K562 (cell line): ENCODE measurements at regions not wholly inside any gene's neighbourhood (a gene's known extent, or its start where the extent isn't known, plus 50 kb on each side); places are given as distances from the start of the nearest gene placed in this dataset.

Experiments used
- ATAC-seq: fragments of 200-7000 bp; cut with Tn5 transposase; 3 replicates; pipeline ENCODE4 v1.9.1; 2020; ENCODE audit warnings: moderate library complexity
- BruUV-seq: library from RNA; stranded (reverse); fragments of 400-500 nt; replicated peaks from 2 replicates; lab custom pipeline; 2021; lab: Mats Ljungman, UMichigan
- CTCF ChIA-PET: fragments of 300-600 bp; formaldehyde crosslinking; extraction: SDS; loops from one replicate; lab custom pipeline; 2021; ENCODE audit warnings: low intra/inter-chr PET ratio; lab: Yijun Ruan, JAX
- POLR2A ChIA-PET: fragments of 300-600, 350-650 bp; sonication (Branson Sonifier 250); formaldehyde crosslinking; extraction: SDS; loops from one replicate; lab custom pipeline; 2021; ENCODE audit warnings: antibody characterized with exemption, inconsistent platforms; lab: Yijun Ruan, JAX
- DNase-seq, 4 experiments: peaks; one replicate each; pipeline versions ENCODE4 v3.0.0 to v3.0.0-alpha.2; 2011 to 2018; ENCODE audit warnings: low spot score in 3 of 4, mixed read lengths in 3 of 4; ENCODE audit errors: extremely low read depth in 1 of 4
- FAIRE-seq: peaks from 2 replicates; lab custom pipeline; 2011; peaks lifted over from hg19 to GRCh38; lab: Jason Lieb, UNC
- H2AFZ ChIP-seq: 2 replicates; pipeline ENCODE4 v1.6.0; 2011; ENCODE audit warnings: low read depth, low read length, control low read depth, inconsistent platforms
- H3K27ac ChIP-seq: fragments of 200-600 bp; 3 replicates; pipeline ENCODE4 v1.8.0; 2011; ENCODE audit warnings: low read depth, mild to moderate bottlenecking, control low read depth, inconsistent platforms, low read length, moderate library complexity, mixed read lengths; ENCODE audit errors: extremely low read depth
- H3K27me3 ChIP-seq, 2 experiments: fragments of 300-600 bp in 1 of 2; 2 replicates in 1 of 2; 3 replicates in 1 of 2; pipeline versions ENCODE4 v1.6.0 to v1.8.0; 2011; ENCODE audit warnings: inconsistent platforms in 2 of 2, low read length in 2 of 2, mild to moderate bottlenecking in 1 of 2, mixed read lengths in 1 of 2, moderate library complexity in 1 of 2; ENCODE audit not compliant: control insufficient read depth in 2 of 2, insufficient read depth in 2 of 2
- H3K36me3 ChIP-seq: fragments of 300-600 bp; 3 replicates; pipeline ENCODE4 v1.8.0; 2011; ENCODE audit warnings: mild to moderate bottlenecking, low read length, inconsistent platforms; ENCODE audit not compliant: control insufficient read depth, insufficient read depth
- H3K4me1 ChIP-seq, 2 experiments: fragments of 200-600 bp in 1 of 2; replicated peaks in 1 of 2; 2 replicates in 1 of 2; 3 replicates in 1 of 2; pipeline versions ENCODE4 v1.5.1 to v1.8.0; 2011; ENCODE audit warnings: inconsistent platforms in 2 of 2, low read length in 2 of 2, mild to moderate bottlenecking in 1 of 2, mixed read lengths in 1 of 2, moderate library complexity in 1 of 2; ENCODE audit not compliant: control insufficient read depth in 2 of 2, insufficient read depth in 2 of 2
- H3K4me2 ChIP-seq: 2 replicates; pipeline ENCODE4 v1.6.1; 2011; ENCODE audit warnings: low read length, control low read depth, inconsistent platforms, mixed read lengths; ENCODE audit not compliant: insufficient read depth
- H3K4me3 ChIP-seq: fragments of 200-600 bp; sonication (generic), shearing (Covaris generic); 2 replicates; pipeline ENCODE4 v1.5.1; 2016; ENCODE audit warnings: control low read depth, inconsistent platforms
- H3K79me2 ChIP-seq: fragments of 200-600 bp; 3 replicates; pipeline ENCODE4 v1.8.0; 2011; ENCODE audit warnings: low read length, inconsistent platforms; ENCODE audit not compliant: control insufficient read depth, insufficient read depth
- H3K9ac ChIP-seq, 2 experiments: 2 replicates each; pipeline versions ENCODE4 v1.6.0 to v1.6.1; 2011; ENCODE audit warnings: low read depth in 2 of 2, low read length in 2 of 2, control low read depth in 1 of 2, inconsistent platforms in 1 of 2, mild to moderate bottlenecking in 1 of 2, mixed read lengths in 1 of 2; ENCODE audit not compliant: insufficient read depth in 1 of 2
- H3K9me1 ChIP-seq: one replicate; pipeline ENCODE4 v1.6.0; 2011; ENCODE audit warnings: inconsistent platforms, mild to moderate bottlenecking, low read length, moderate library complexity; ENCODE audit not compliant: control insufficient read depth, insufficient read depth
- H3K9me3 ChIP-seq: replicated peaks from 2 replicates; pipeline ENCODE4 v1.5.1; 2011; ENCODE audit warnings: low read depth, low read length, inconsistent platforms; ENCODE audit not compliant: control insufficient read depth, insufficient read depth
- H4K20me1 ChIP-seq: replicated peaks from 2 replicates; pipeline ENCODE4 v1.6.1; 2011; ENCODE audit warnings: low read length, inconsistent platforms, mixed read lengths; ENCODE audit not compliant: control insufficient read depth, insufficient read depth
- E2F4 ChIP-seq: sonication (generic); formaldehyde crosslinking; IDR thresholded peaks from 2 replicates; pipeline ENCODE4 v1.8.0; 2022; ENCODE audit warnings: mild to moderate bottlenecking, low read depth, missing genetic modification reagents
- EHMT2 ChIP-seq: fragments of 450-650 bp; IDR thresholded peaks from 2 replicates; pipeline ENCODE4 v1.6.1; 2018; ENCODE audit warnings: antibody characterized with exemption
- HMG20A ChIP-seq: fragments of 450-650 bp; formaldehyde crosslinking; conservative IDR thresholded peaks from 2 replicates; pipeline ENCODE4 v1.4.0; 2020; ENCODE audit warnings: mild to moderate bottlenecking, mixed read lengths
- HSF4 ChIP-seq: fragments of 250-450 bp; sonication (Bioruptor Pico); IDR thresholded peaks from 2 replicates; pipeline ENCODE4 v2.1.2; 2022; ENCODE audit warnings: mild to moderate bottlenecking, moderate library complexity, borderline replicate concordance
- ZNF395 ChIP-seq: fragments of 200-800 bp; sonication (Bioruptor generic); IDR thresholded peaks from 2 replicates; pipeline ENCODE4 v1.6.1; 2017; ENCODE audit warnings: missing genetic modification characterization, missing compliant biosample characterization
- ZNF445 ChIP-seq: fragments of 250-450 bp; sonication (Bioruptor Pico); IDR thresholded peaks from 2 replicates; pipeline ENCODE4 v1.4.0; 2020; ENCODE audit warnings: low read depth, mild to moderate bottlenecking, moderate library complexity
- WGBS: fragments of 100-300 bp; shearing (Covaris generic); methylation state at CpG from one replicate; pipeline ENCODE4 v1.1.6; 2016; ENCODE audit warnings: low coverage, mixed read lengths; ENCODE audit not compliant: insufficient coverage; ENCODE audit errors: missing lambda C conversion rate; 5-methylcytosine and 5-hydroxymethylcytosine counted together
- in situ Hi-C: fragments of 300-500 bp; cut with MboI; formaldehyde crosslinking; loops from 4 replicates; pipeline ENCODE4 v1.15.0; 2018; ENCODE audit warnings: inconsistent platforms, mixed read lengths
- intact Hi-C: fragments of 100-400 bp; cut with micrococcal nuclease; formaldehyde crosslinking; loops from 2 replicates; pipeline ENCODE4 v1.14.2; 2022

GRCh38 chr14:48331421-48331820, 656.0 kb upstream of the MDGA2 start:
- no peak overlapping the region for H3K4me3 ChIP-seq
- intact Hi-C loops (no loop called here), in situ Hi-C loops (no loop called here)
- H3K4me1 ChIP-seq = no peaks in the 10 kb centered on the region
- no peak for FAIRE-seq
- BruUV-seq = no TSS peak
- H3K27me3 ChIP-seq = no peaks in the 10 kb centered on the region
- no peak overlapping the region for H2AFZ ChIP-seq
- no peak for ATAC-seq
- H3K9ac ChIP-seq = no peak overlapping the region
- POLR2A ChIA-PET = no interaction called here
- H3K36me3 ChIP-seq = no peaks in the 10 kb centered on the region
- H3K79me2 ChIP-seq = no peaks in the 10 kb centered on the region
- DNase-seq = no peak
- TF ChIP-seq E2F4 (CRISPR knock-in tag) (no peak), EHMT2 (no peak), HSF4 (no peak), ZNF445 (CRISPR knock-in tag) (no peak), HMG20A (CRISPR knock-in tag) (no peak), ZNF395 (CRISPR knock-in tag) (no peak)
- CTCF ChIA-PET = no interaction called here
- no peaks in the 10 kb centered on the region for H3K9me3 ChIP-seq
- no peak overlapping the region for H3K27ac ChIP-seq
- H4K20me1 ChIP-seq = no peaks in the 10 kb centered on the region
- no peak overlapping the region for H3K4me2 ChIP-seq
- H3K9me1 ChIP-seq = no peaks in the 10 kb centered on the region
- 0% methylated on average over 1 of the region's 1 CpG for WGBS
